ENCODE measurements at regions not wholly inside any gene's neighbourhood (a gene's known extent, or its start where the extent isn't known, plus 50 kb on each side); places are given as distances from the start of the nearest gene placed in this dataset.
A peak's percentile ranks its signal among the peaks of the same experiment; 100 is the strongest.

DNA sequence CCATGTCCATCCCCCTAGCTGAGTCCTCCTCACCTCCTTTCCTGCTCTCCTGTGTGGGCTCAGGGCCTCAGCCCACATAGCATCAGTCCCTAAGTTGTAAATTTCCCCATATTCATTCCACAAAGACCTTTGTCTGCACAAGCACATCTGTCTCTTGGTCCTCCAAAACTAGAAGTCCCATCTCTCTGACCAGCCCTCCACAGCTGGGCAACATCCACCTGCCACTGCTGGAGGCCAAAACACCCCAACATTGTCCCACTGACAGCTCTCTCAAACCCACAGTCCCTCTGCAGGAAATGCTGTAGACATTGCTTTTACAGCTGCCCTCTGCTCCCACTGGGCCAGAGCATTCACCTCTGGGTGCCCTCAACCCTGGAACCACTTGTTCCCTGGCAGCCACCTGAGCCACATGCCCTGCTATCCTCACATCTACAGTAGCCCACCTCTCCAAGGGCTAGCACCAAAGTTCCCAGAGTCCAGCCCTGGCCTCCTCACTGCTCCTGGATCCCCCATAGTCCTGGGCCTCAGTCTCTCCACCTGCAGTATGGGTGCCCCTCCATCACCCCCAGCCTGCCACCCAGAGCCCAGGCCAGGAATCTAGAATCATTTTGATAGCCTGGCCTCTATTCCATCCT lies 1722.7 kb downstream of the TP53TG3F start:
- ATAC-seq (no peak), DNase-seq (no peak)
- H3K27me3 ChIP-seq (ENCODE audit: low read depth): no peaks in the 10 kb centered on the region
- intact Hi-C loops (cut with DNase I): no loop called here
- no peak overlapping the region for H3K27ac ChIP-seq
- H3K36me3 ChIP-seq: no peaks in the 10 kb centered on the region
- H3K4me3 ChIP-seq: no peak overlapping the region
- no peaks in the 10 kb centered on the region for H3K4me1 ChIP-seq
- no peaks in the 10 kb centered on the region for H3K9me3 ChIP-seq
- TF ChIP-seq, protein P1, sequence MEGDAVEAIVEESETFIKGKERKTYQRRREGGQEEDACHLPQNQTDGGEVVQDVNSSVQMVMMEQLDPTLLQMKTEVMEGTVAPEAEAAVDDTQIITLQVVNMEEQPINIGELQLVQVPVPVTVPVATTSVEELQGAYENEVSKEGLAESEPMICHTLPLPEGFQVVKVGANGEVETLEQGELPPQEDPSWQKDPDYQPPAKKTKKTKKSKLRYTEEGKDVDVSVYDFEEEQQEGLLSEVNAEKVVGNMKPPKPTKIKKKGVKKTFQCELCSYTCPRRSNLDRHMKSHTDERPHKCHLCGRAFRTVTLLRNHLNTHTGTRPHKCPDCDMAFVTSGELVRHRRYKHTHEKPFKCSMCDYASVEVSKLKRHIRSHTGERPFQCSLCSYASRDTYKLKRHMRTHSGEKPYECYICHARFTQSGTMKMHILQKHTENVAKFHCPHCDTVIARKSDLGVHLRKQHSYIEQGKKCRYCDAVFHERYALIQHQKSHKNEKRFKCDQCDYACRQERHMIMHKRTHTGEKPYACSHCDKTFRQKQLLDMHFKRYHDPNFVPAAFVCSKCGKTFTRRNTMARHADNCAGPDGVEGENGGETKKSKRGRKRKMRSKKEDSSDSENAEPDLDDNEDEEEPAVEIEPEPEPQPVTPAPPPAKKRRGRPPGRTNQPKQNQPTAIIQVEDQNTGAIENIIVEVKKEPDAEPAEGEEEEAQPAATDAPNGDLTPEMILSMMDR (IDR thresholded peaks at IDR 0.05): no peak

DNA sequence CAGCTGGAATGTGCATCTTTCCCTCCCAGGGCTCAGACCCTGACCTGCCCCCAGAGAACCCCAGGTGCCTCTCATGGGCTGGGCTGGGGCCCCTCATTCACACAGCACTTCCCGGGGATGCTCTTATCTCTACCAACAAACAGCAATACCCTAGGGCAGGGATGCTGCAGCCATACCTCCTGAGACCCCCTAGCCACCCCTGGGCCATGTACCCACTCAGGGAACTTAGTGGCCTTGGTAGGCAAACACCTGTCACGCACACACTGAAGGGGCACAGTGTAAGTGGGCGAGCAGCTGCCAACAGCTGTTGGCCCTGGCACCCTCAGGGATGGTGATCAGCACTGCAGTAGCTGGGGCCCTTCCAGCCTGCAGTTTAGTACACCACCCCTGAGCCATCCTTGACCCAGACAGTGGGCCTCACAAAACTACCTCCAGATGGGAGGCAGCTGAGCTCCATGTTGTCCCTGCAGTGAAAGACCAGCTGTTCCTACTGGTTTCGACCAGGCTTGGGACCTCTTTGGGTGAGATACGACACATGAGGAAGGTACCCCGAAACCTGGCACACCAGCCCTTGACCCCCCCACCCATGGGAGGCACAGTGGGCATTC lies 1723.6 kb downstream of the TP53TG3F start:
- H3K9me3 ChIP-seq: no peaks in the 10 kb centered on the region
- intact Hi-C loops (cut with DNase I): no loop called here
- H3K27me3 ChIP-seq (ENCODE audit: low read depth): no peaks in the 10 kb centered on the region
- H3K4me1 ChIP-seq: no peaks in the 10 kb centered on the region
- TF ChIP-seq, protein P1 (IDR thresholded peaks at IDR 0.05): no peak
- no peak for ATAC-seq
- no peak overlapping the region for H3K27ac ChIP-seq
- no peaks in the 10 kb centered on the region for H3K36me3 ChIP-seq
- no peak for DNase-seq
- no peak overlapping the region for H3K4me3 ChIP-seq

DNA sequence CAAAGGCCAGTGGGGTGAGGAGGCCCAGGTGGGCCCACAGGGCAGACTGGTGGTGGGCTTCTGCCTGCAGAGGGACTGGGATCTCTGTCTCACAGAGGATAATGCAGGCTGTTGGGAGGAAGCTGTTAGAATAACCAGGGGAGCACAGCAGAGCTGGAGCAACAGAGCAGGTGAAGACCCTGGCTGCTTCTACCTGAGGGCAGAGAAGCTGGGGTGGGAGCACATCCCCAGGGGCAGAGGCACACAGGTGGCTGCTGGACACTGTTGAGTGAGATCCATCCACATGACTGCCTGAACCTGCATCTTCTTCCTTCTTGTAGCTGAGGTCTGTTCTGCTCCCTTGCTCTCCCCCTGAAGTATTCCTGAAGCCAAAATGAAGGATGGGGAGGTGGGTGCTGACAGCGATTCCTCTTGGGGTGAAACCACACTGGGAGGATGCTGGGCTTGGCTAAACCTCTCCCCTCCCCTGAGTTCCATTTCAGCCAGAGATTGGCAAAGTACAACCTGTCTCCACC lies 1725.0 kb downstream of the TP53TG3F start:
- Histone ChIP-seq H3K36me3 (no peaks in the 10 kb centered on the region), H3K9me3 (no peaks in the 10 kb centered on the region), H3K4me3 (no peak overlapping the region), H3K27ac (no peak overlapping the region), H3K4me1 (no peaks in the 10 kb centered on the region), H3K27me3 (ENCODE audit: low read depth) (no peaks in the 10 kb centered on the region)
- TF ChIP-seq, protein P1 (IDR thresholded peaks at IDR 0.05): no peak
- intact Hi-C loops (cut with DNase I): no loop called here
- ATAC-seq (no peak), DNase-seq (no peak)

DNA sequence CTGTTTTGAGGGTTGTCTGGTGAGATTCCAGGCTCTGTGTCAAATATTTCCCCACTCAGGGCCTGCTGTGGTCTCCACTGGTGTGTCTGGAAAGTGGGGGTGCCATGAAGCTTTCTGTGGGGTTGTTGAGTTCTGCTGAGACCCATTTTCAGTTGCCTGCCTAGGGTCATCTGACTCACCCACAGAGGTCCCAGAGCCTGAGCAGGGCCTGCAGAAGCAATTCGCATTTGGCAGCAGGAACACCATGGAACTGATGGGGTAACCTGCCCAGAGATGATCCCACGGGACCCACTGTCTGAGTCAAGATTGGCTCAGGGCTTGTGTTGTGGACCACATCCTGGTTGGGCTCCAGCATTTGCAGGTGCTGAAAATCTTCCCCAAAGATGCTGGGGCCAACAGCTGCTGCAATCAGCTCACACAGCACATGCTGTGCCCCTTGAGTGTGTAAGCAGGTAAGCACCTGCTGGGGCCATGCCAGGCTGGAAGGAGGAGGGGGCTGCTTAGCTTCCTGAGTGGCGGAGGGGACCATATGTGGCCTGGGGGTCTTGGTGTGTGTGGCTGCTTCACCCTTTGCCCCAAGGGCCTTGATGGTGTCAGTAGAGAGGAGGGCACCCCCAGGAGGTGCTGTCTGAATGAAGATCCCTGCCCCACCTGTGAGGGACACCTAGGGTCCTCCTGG lies 1726.1 kb downstream of the TP53TG3F start:
- no peaks in the 10 kb centered on the region for H3K36me3 ChIP-seq
- H3K4me1 ChIP-seq: no peaks in the 10 kb centered on the region
- H3K27me3 ChIP-seq (ENCODE audit: low read depth): no peaks in the 10 kb centered on the region
- intact Hi-C loops (cut with DNase I): no loop called here
- DNase-seq (no peak), ATAC-seq (no peak)
- H3K4me3 ChIP-seq: no peak overlapping the region
- no peak overlapping the region for H3K27ac ChIP-seq
- no peaks in the 10 kb centered on the region for H3K9me3 ChIP-seq
- TF ChIP-seq, protein P1 (IDR thresholded peaks at IDR 0.05): no peak

DNA sequence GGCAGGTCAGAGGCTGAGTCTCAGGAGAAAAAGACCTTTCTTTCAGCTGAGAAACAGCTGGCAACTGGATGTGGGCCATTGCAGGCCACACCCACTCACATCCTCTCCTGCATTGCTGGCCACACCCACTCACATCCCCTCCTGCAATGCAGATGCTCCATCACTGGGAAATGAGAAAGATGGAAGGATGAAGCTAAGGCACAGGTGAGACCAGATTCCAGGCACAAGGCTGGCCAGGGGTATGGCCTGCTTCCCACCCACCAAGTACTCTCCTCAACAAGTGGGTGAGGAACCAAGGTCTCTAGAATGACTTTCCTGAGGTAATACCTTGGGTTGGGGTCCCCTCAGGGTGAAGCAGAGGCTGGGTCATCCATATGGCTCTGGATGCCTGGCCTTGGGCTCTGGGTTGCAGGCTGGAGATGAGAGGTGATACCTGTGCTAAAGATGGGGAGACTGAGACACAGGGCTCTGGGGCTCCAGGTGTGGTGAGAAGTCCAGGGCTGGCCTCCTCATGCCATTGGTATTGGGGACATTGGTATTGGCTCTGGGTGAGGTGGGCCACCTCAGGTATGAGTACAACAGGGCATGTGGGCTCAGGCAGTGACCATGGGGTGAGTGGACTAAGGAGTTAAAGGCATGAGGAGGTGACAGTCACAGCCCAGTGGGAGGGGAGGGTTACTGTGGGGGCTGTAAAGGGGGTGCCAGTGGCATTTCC lies 1726.8 kb downstream of the TP53TG3F start:
- no peaks in the 10 kb centered on the region for H3K4me1 ChIP-seq

More for the DNA sequence above, 1726.8 kb downstream of the TP53TG3F start:
- DNase-seq (peak; percentile 16), ATAC-seq (peak in 1 of 2 donors; percentile 14)
- Histone ChIP-seq H3K9me3 (no peaks in the 10 kb centered on the region), H3K27me3 (ENCODE audit: low read depth) (no peaks in the 10 kb centered on the region), H3K36me3 (no peaks in the 10 kb centered on the region), H3K4me3 (no peak overlapping the region), H3K27ac (no peak overlapping the region)
- TF ChIP-seq, protein P1 (IDR thresholded peaks at IDR 0.05): no peak
- intact Hi-C loops (cut with DNase I): no loop called here

All from lower lobe of right lung (tissue), 2 donors.